WTC11 (cell line): ENCODE measurements at regions not wholly inside any gene's neighbourhood (a gene's known extent, or its start where the extent isn't known, plus 50 kb on each side); places are given as distances from the start of the nearest gene placed in this dataset.
"Not testable (repeated sequence)": the region's sequence is repeated elsewhere in the genome, so short reads cannot be mapped to it uniquely, and the experiment has no call there.

Experiments
- ATAC-seq: fragments of 200-7000 bp; cut with Tn5 transposase; 2 replicates; pipeline ENCODE4 v1.10.0; 2021; ENCODE audit warnings: mild to moderate bottlenecking, moderate library complexity
- CTCF ChIA-PET: fragments of 300-600 bp; sonication (Branson Sonifier 250); formaldehyde crosslinking; loops from one replicate; lab custom pipeline; 2021; ENCODE audit warnings: antibody characterized with exemption; lab: Charles Lee
- POLR2A ChIA-PET: fragments of 350-600 bp; sonication (Branson Sonifier 250); formaldehyde crosslinking; loops from one replicate; lab custom pipeline; 2021; ENCODE audit warnings: antibody characterized with exemption; lab: Charles Lee
- DNase-seq: peaks from one replicate; pipeline ENCODE4 v3.0.0; 2021; ENCODE audit warnings: low spot score
- H3K27ac Mint-ChIP-seq: 2 replicates; pipeline ENCODE4 v1.8.0; 2021; ENCODE audit warnings: mixed read lengths
- H3K27me3 Mint-ChIP-seq: 2 replicates; pipeline ENCODE4 v1.8.0; 2021; ENCODE audit warnings: low read depth, mild to moderate bottlenecking, moderate library complexity, mixed read lengths
- H3K36me3 Mint-ChIP-seq: 2 replicates; pipeline ENCODE4 v1.8.0; 2021; ENCODE audit warnings: mixed read lengths
- H3K4me1 Mint-ChIP-seq: 2 replicates; pipeline ENCODE4 v1.8.0; 2022; ENCODE audit warnings: mixed read lengths
- H3K4me3 Mint-ChIP-seq: 2 replicates; pipeline ENCODE4 v1.8.0; 2021; ENCODE audit warnings: mild to moderate bottlenecking, moderate library complexity, mixed read lengths
- H3K9me3 Mint-ChIP-seq: 2 replicates; pipeline ENCODE4 v1.8.0; 2021; ENCODE audit warnings: mixed read lengths
- AR ChIP-seq: fragments of 250-450 bp; sonication (Bioruptor Pico); IDR thresholded peaks from 2 replicates; pipeline ENCODE4 v1.9.0; 2021; ENCODE audit warnings: mild to moderate bottlenecking
- ATF1 ChIP-seq: sonication (generic); formaldehyde crosslinking; IDR thresholded peaks from 2 replicates; pipeline ENCODE4 v1.8.1; 2023; ENCODE audit warnings: mild to moderate bottlenecking, moderate library complexity, missing genetic modification reagents
- ATF3 ChIP-seq: sonication (generic); formaldehyde crosslinking; conservative IDR thresholded peaks from 2 replicates; pipeline ENCODE4 v1.8.1; 2022; ENCODE audit warnings: mild to moderate bottlenecking, missing genetic modification reagents
- CBFB ChIP-seq: sonication (generic); formaldehyde crosslinking; IDR thresholded peaks from 2 replicates; pipeline ENCODE4 v1.8.1; 2022; ENCODE audit warnings: mild to moderate bottlenecking, low read depth, missing genetic modification reagents
- ESRRA ChIP-seq: sonication (generic); formaldehyde crosslinking; IDR thresholded peaks from 2 replicates; pipeline ENCODE4 v1.8.1; 2022; ENCODE audit warnings: mild to moderate bottlenecking, missing genetic modification reagents, borderline replicate concordance
- FOXK1 ChIP-seq: sonication (generic); formaldehyde crosslinking; IDR thresholded peaks from 2 replicates; pipeline ENCODE4 v1.8.0; 2022; ENCODE audit warnings: mild to moderate bottlenecking, moderate library complexity, missing genetic modification reagents
- FOXP1 ChIP-seq: sonication (generic); formaldehyde crosslinking; IDR thresholded peaks from 2 replicates; pipeline ENCODE4 v1.8.0; 2022; ENCODE audit warnings: missing genetic modification reagents, mild to moderate bottlenecking, moderate library complexity, borderline replicate concordance
- IRF2 ChIP-seq: sonication (generic); formaldehyde crosslinking; IDR thresholded peaks from 2 replicates; pipeline ENCODE4 v1.8.0; 2022; ENCODE audit warnings: low read depth, missing genetic modification reagents, borderline replicate concordance
- MXD4 ChIP-seq: fragments of 250-450 bp; sonication (Bioruptor Pico); IDR thresholded peaks from 2 replicates; pipeline ENCODE4 v1.8.0; 2021; ENCODE audit warnings: mild to moderate bottlenecking, moderate library complexity, borderline replicate concordance
- NFATC4 ChIP-seq: fragments of 250-450 bp; sonication (Bioruptor Pico); IDR thresholded peaks from 2 replicates; pipeline ENCODE4 v1.9.0; 2021; ENCODE audit warnings: mild to moderate bottlenecking
- NR2C2 ChIP-seq: sonication (generic); formaldehyde crosslinking; IDR thresholded peaks from 2 replicates; pipeline ENCODE4 v1.8.0; 2022; ENCODE audit warnings: mild to moderate bottlenecking, missing genetic modification reagents
- NR3C1 ChIP-seq: sonication (generic); formaldehyde crosslinking; conservative IDR thresholded peaks from 2 replicates; pipeline ENCODE4 v1.8.1; 2023; ENCODE audit warnings: low read depth, mild to moderate bottlenecking, missing genetic modification reagents
- OVOL2 ChIP-seq: fragments of 250-450 bp; sonication (Bioruptor Pico); IDR thresholded peaks from 2 replicates; pipeline ENCODE4 v1.9.0; 2021; ENCODE audit warnings: mild to moderate bottlenecking, borderline replicate concordance
- TEAD1 ChIP-seq: sonication (generic); formaldehyde crosslinking; IDR thresholded peaks from 2 replicates; pipeline ENCODE4 v1.8.0; 2022; ENCODE audit warnings: mild to moderate bottlenecking, missing genetic modification reagents
- TEAD4 ChIP-seq: sonication (generic); formaldehyde crosslinking; IDR thresholded peaks from 2 replicates; pipeline ENCODE4 v1.8.0; 2022; ENCODE audit warnings: mild to moderate bottlenecking, missing genetic modification reagents
- ZNF121 ChIP-seq: sonication (generic); formaldehyde crosslinking; IDR thresholded peaks from 2 replicates; pipeline ENCODE4 v1.8.0; 2023; ENCODE audit warnings: missing genetic modification reagents
- ZNF219 ChIP-seq: sonication (generic); formaldehyde crosslinking; IDR thresholded peaks from 2 replicates; pipeline ENCODE4 v1.8.0; 2023; ENCODE audit warnings: missing genetic modification reagents, mild to moderate bottlenecking, borderline replicate concordance
- ZNF232 ChIP-seq: sonication (generic); formaldehyde crosslinking; IDR thresholded peaks from 2 replicates; pipeline ENCODE4 v1.8.0; 2022; ENCODE audit warnings: mild to moderate bottlenecking, missing genetic modification reagents
- ZNF317 ChIP-seq: sonication (generic); formaldehyde crosslinking; IDR thresholded peaks from 2 replicates; pipeline ENCODE4 v1.8.1; 2023; ENCODE audit warnings: low read depth, mild to moderate bottlenecking, moderate library complexity, missing genetic modification reagents, borderline replicate concordance
- ZNF671 ChIP-seq: fragments of 250-450 bp; sonication (Bioruptor Pico); IDR thresholded peaks from 2 replicates; pipeline ENCODE4 v1.8.0; 2021; ENCODE audit warnings: mild to moderate bottlenecking
- TF ChIP-seq, protein P1 (sequence below): sonication (generic); formaldehyde crosslinking; IDR thresholded peaks from 2 replicates; pipeline ENCODE4 v1.8.1; 2022; ENCODE audit warnings: mild to moderate bottlenecking, moderate library complexity, missing genetic modification reagents
- TF ChIP-seq, protein P2 (sequence below): sonication (generic); formaldehyde crosslinking; IDR thresholded peaks from 2 replicates; pipeline ENCODE4 v1.8.1; 2022; ENCODE audit warnings: low read depth, missing genetic modification reagents, borderline replicate concordance
- TF ChIP-seq, protein P3 (sequence below): sonication (generic); formaldehyde crosslinking; IDR thresholded peaks from 2 replicates; pipeline ENCODE4 v1.8.1; 2023; ENCODE audit warnings: mild to moderate bottlenecking, missing genetic modification reagents, moderate library complexity
- TF ChIP-seq, protein P4 (sequence below): sonication (generic); formaldehyde crosslinking; IDR thresholded peaks from 2 replicates; pipeline ENCODE4 v1.8.0; 2022; ENCODE audit warnings: mild to moderate bottlenecking, missing genetic modification reagents

- ChIA-PET CTCF (no interaction called here), POLR2A (no interaction called here)
- Mint-ChIP-seq H3K4me3 (no peak overlapping the region), H3K27ac (no peak overlapping the region), H3K9me3 (peaks cover 26% of the 10 kb centered on the region), H3K4me1 (peaks cover under 1% of the 10 kb centered on the region; the same call in 1 of the 2 replicates), H3K36me3 (peaks cover 10% of the 10 kb centered on the region), H3K27me3 (no peaks in the 10 kb centered on the region)
- ATAC-seq (no peak), DNase-seq (no peak)
- TF ChIP-seq ESRRA (CRISPR knock-in tag) (no peak), ZNF317 (CRISPR knock-in tag) (no peak), NR2C2 (CRISPR knock-in tag) (no peak), IRF2 (CRISPR knock-in tag) (no peak), AR (CRISPR knock-in tag) (no peak), ZNF219 (no peak), ATF1 (CRISPR knock-in tag) (no peak)
- TF ChIP-seq, protein P1, sequence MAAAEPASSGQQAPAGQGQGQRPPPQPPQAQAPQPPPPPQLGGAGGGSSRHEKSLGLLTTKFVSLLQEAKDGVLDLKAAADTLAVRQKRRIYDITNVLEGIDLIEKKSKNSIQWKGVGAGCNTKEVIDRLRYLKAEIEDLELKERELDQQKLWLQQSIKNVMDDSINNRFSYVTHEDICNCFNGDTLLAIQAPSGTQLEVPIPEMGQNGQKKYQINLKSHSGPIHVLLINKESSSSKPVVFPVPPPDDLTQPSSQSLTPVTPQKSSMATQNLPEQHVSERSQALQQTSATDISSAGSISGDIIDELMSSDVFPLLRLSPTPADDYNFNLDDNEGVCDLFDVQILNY (CRISPR knock-in tag): no peak
These were observed 338.5 kb upstream of the SPRY2 start for GRCh38 chr13:80679423-80679822.

DNA sequence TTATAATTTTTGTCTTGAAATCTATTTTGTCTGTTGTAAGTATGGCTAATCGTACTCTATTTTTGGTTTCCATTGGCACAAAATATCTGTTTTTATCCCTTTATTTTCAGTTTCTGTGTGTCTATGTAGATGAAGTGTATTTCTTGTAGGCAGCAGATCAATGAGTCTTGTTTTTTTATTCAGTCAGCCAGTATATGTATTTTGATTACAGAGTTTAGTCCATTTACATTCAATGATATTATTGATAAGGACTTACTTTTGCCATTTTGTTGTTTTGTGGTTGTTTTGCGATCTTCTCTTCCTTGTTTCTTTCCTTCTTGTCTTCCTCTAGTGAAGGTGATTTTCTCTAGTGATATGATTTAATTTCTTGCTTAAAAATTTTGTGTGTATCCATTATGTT is 336.3 kb upstream of the SPRY2 start:
- no peak for ATAC-seq
- Mint-ChIP-seq H3K36me3 (peaks cover 26% of the 10 kb centered on the region), H3K27ac (no peak overlapping the region), H3K9me3 (peaks cover 48% of the 10 kb centered on the region), H3K4me1 (no peaks in the 10 kb centered on the region), H3K4me3 (no peak overlapping the region), H3K27me3 (no peaks in the 10 kb centered on the region)
- CTCF ChIA-PET: no interaction called here
- TF ChIP-seq TEAD4 (no peak), ATF3 (CRISPR knock-in tag) (no peak), NR3C1 (CRISPR knock-in tag) (no peak), MXD4 (CRISPR knock-in tag) (no peak), NFATC4 (CRISPR knock-in tag) (no peak), ZNF121 (no peak)
- POLR2A ChIA-PET: no interaction called here
- no peak for DNase-seq

DNA sequence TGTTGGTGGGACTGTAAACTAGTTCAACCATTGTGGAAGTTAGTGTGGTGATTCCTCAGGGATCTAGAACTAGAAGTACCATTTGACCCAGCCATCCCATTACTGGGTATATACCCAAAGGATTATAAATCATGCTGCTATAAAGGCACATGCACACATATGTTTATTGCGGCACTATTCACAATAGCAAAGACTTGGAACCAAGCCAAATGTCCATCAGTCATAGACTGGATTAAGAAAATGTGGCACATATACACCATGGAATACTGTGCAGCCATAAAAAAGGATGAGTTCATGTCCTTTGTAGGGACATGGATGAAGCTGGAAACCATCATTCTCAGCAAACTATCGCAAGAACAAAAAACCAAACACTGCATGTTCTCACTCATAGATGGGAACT is 334.5 kb upstream of the SPRY2 start:
- peaks cover 26% of the 10 kb centered on the region for H3K36me3 Mint-ChIP-seq
- H3K4me3 Mint-ChIP-seq, H3K27ac Mint-ChIP-seq, H3K27me3 Mint-ChIP-seq, ATAC-seq, H3K4me1 Mint-ChIP-seq, DNase-seq, CTCF ChIA-PET, POLR2A ChIA-PET: not testable (repeated sequence)
- peaks cover 62% of the 10 kb centered on the region for H3K9me3 Mint-ChIP-seq

GRCh38 chr13:80671773-80672172 is 330.8 kb upstream of the SPRY2 start:
- H3K4me1 Mint-ChIP-seq: no peaks in the 10 kb centered on the region
- H3K4me3 Mint-ChIP-seq: no peak overlapping the region
- H3K9me3 Mint-ChIP-seq: peaks cover 47% of the 10 kb centered on the region
- H3K36me3 Mint-ChIP-seq: peaks cover 23% of the 10 kb centered on the region
- no peak overlapping the region for H3K27ac Mint-ChIP-seq
- ChIA-PET CTCF (no interaction called here), POLR2A (no interaction called here)
- H3K27me3 Mint-ChIP-seq: no peaks in the 10 kb centered on the region
- DNase-seq (no peak), ATAC-seq (no peak)
- TF ChIP-seq ZNF671 (CRISPR knock-in tag): no peak
- no peak for TF ChIP-seq FOXK1
- TF ChIP-seq NR3C1 (CRISPR knock-in tag): no peak
- no peak for TF ChIP-seq NFATC4 (CRISPR knock-in tag)
- TF ChIP-seq ZNF232: no peak
- TF ChIP-seq, protein P2, sequence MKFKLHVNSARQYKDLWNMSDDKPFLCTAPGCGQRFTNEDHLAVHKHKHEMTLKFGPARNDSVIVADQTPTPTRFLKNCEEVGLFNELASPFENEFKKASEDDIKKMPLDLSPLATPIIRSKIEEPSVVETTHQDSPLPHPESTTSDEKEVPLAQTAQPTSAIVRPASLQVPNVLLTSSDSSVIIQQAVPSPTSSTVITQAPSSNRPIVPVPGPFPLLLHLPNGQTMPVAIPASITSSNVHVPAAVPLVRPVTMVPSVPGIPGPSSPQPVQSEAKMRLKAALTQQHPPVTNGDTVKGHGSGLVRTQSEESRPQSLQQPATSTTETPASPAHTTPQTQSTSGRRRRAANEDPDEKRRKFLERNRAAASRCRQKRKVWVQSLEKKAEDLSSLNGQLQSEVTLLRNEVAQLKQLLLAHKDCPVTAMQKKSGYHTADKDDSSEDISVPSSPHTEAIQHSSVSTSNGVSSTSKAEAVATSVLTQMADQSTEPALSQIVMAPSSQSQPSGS: no peak
- TF ChIP-seq FOXP1 (CRISPR knock-in tag): no peak
- TF ChIP-seq, protein P3, sequence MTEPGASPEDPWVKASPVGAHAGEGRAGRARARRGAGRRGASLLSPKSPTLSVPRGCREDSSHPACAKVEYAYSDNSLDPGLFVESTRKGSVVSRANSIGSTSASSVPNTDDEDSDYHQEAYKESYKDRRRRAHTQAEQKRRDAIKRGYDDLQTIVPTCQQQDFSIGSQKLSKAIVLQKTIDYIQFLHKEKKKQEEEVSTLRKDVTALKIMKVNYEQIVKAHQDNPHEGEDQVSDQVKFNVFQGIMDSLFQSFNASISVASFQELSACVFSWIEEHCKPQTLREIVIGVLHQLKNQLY (CRISPR knock-in tag): no peak
- no peak for TF ChIP-seq TEAD1
- no peak for TF ChIP-seq CBFB (CRISPR knock-in tag)
- TF ChIP-seq, protein P4, sequence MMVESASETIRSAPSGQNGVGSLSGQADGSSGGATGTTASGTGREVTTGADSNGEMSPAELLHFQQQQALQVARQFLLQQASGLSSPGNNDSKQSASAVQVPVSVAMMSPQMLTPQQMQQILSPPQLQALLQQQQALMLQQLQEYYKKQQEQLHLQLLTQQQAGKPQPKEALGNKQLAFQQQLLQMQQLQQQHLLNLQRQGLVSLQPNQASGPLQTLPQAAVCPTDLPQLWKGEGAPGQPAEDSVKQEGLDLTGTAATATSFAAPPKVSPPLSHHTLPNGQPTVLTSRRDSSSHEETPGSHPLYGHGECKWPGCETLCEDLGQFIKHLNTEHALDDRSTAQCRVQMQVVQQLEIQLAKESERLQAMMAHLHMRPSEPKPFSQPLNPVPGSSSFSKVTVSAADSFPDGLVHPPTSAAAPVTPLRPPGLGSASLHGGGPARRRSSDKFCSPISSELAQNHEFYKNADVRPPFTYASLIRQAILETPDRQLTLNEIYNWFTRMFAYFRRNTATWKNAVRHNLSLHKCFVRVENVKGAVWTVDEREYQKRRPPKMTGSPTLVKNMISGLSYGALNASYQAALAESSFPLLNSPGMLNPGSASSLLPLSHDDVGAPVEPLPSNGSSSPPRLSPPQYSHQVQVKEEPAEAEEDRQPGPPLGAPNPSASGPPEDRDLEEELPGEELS: no peak
- no peak for TF ChIP-seq OVOL2
